Astrocyte (in vitro differentiated cells and primary cell): ENCODE measurements at regions not wholly inside any gene's neighbourhood (a gene's known extent, or its start where the extent isn't known, plus 50 kb on each side); places are given as distances from the start of the nearest gene placed in this dataset.

ENCODE experiments used
- DNase-seq: peaks from one replicate; pipeline ENCODE4 v3.0.0-alpha.2; 2010; ENCODE audit warnings: low read depth
- FAIRE-seq: peaks from 2 replicates; lab custom pipeline; 2011; peaks lifted over from hg19 to GRCh38; lab: Jason Lieb, UNC
- H2AFZ ChIP-seq: 2 replicates; pipeline ENCODE4 v1.6.0; 2012; ENCODE audit warnings: low read depth, low read length, inconsistent platforms
- H3K27ac ChIP-seq: 2 replicates; pipeline ENCODE4 v1.5.1; 2011; ENCODE audit warnings: low read depth, low read length, inconsistent platforms
- H3K27me3 ChIP-seq: 2 replicates; pipeline ENCODE4 v1.6.0; 2011; ENCODE audit warnings: low read length, inconsistent platforms; ENCODE audit not compliant: insufficient read depth
- H3K36me3 ChIP-seq: 2 replicates; pipeline ENCODE4 v1.5.1; 2011; ENCODE audit warnings: low read length, inconsistent platforms; ENCODE audit not compliant: insufficient read depth
- H3K4me1 ChIP-seq: 2 replicates; pipeline ENCODE4 v1.5.1; 2011; ENCODE audit warnings: low read length, inconsistent platforms; ENCODE audit not compliant: insufficient read depth
- H3K4me2 ChIP-seq: 2 replicates; pipeline ENCODE4 v1.6.0; 2012; ENCODE audit warnings: low read length, inconsistent platforms
- H3K4me3 ChIP-seq: 2 replicates; pipeline ENCODE4 v1.5.1; 2011; ENCODE audit warnings: low read depth, mild to moderate bottlenecking, low read length, inconsistent platforms; ENCODE audit not compliant: insufficient read depth
- H3K79me2 ChIP-seq: 2 replicates; pipeline ENCODE4 v1.6.0; 2012; ENCODE audit warnings: mild to moderate bottlenecking, low read length, inconsistent platforms; ENCODE audit not compliant: insufficient read depth
- H3K9ac ChIP-seq: 2 replicates; pipeline ENCODE4 v1.6.0; 2012; ENCODE audit warnings: mild to moderate bottlenecking, low read length, inconsistent platforms
- H3K9me3 ChIP-seq: 2 replicates; pipeline ENCODE4 v1.5.1; 2012; ENCODE audit warnings: low read depth, mild to moderate bottlenecking, low read length, inconsistent platforms; ENCODE audit not compliant: insufficient read depth
- H4K20me1 ChIP-seq: 2 replicates; pipeline ENCODE4 v1.6.0; 2012; ENCODE audit warnings: low read length, inconsistent platforms; ENCODE audit not compliant: insufficient read depth
- H3K27ac Mint-ChIP-seq: one replicate; pipeline ENCODE4 v1.8.0; 2021; ENCODE audit warnings: mild to moderate bottlenecking, mixed read lengths; ENCODE audit not compliant: unreplicated experiment
- H3K27me3 Mint-ChIP-seq: one replicate; pipeline ENCODE4 v1.8.0; 2021; ENCODE audit warnings: low read depth, mixed read lengths; ENCODE audit not compliant: unreplicated experiment
- H3K36me3 Mint-ChIP-seq: one replicate; pipeline ENCODE4 v1.8.0; 2021; ENCODE audit warnings: low read depth, mixed read lengths; ENCODE audit not compliant: unreplicated experiment
- H3K4me1 Mint-ChIP-seq: one replicate; pipeline ENCODE4 v1.8.0; 2021; ENCODE audit warnings: low read depth, mixed read lengths; ENCODE audit not compliant: unreplicated experiment
- H3K4me3 Mint-ChIP-seq: one replicate; pipeline ENCODE4 v1.8.0; 2021; ENCODE audit warnings: mild to moderate bottlenecking, moderate library complexity, mixed read lengths; ENCODE audit not compliant: unreplicated experiment
- H3K9me3 Mint-ChIP-seq: one replicate; pipeline ENCODE4 v1.8.0; 2021; ENCODE audit warnings: mild to moderate bottlenecking, mixed read lengths; ENCODE audit not compliant: unreplicated experiment
- EZH2 ChIP-seq: IDR thresholded peaks from 2 replicates; pipeline ENCODE4 v1.6.1; 2012; ENCODE audit warnings: mild to moderate bottlenecking, low read length, inconsistent platforms; ENCODE audit not compliant: insufficient read depth
- TF ChIP-seq, protein P1 (sequence below): IDR thresholded peaks from 2 replicates; pipeline ENCODE4 v1.5.1; 2011; ENCODE audit warnings: low read depth, mild to moderate bottlenecking, inconsistent platforms, low read length, moderate library complexity; ENCODE audit not compliant: insufficient read depth

DNA sequence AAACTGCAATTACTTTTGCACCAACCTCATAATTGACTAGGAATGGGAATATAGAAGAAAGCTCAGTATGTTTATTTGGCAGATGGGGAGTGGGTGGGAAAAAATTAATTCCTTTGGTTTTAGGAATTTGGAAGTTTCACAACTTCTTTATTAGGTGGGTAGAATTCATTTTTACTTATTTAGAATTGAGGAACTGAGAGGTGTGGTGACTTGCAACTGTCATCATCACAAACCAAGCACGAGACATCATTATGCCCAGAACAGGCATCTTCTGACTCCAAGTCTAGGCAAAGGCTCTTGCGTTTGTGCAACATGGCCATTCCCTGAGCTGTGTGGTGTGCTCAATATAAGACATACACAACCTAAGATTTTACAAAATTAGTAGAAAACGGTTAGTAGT lies 380.0 kb downstream of the ATP23 start:
- H3K4me1 Mint-ChIP-seq: no peaks in the 10 kb centered on the region
- no peak for DNase-seq
- Histone ChIP-seq H3K27ac (no peak overlapping the region), H4K20me1 (no peaks in the 10 kb centered on the region), H3K4me1 (peaks cover 4% of the 10 kb centered on the region), H2AFZ (no peak overlapping the region), H3K79me2 (no peaks in the 10 kb centered on the region), H3K27me3 (no peaks in the 10 kb centered on the region), H3K9ac (no peak overlapping the region), H3K9me3 (peaks cover 3% of the 10 kb centered on the region), H3K36me3 (no peaks in the 10 kb centered on the region), H3K4me2 (no peak overlapping the region), H3K4me3 (no peak overlapping the region)
- H3K27me3 Mint-ChIP-seq: no peaks in the 10 kb centered on the region
- H3K27ac Mint-ChIP-seq: no peak overlapping the region
- FAIRE-seq: no peak
- no peak overlapping the region for H3K4me3 Mint-ChIP-seq
- TF ChIP-seq EZH2: no peak
- TF ChIP-seq, protein P1, sequence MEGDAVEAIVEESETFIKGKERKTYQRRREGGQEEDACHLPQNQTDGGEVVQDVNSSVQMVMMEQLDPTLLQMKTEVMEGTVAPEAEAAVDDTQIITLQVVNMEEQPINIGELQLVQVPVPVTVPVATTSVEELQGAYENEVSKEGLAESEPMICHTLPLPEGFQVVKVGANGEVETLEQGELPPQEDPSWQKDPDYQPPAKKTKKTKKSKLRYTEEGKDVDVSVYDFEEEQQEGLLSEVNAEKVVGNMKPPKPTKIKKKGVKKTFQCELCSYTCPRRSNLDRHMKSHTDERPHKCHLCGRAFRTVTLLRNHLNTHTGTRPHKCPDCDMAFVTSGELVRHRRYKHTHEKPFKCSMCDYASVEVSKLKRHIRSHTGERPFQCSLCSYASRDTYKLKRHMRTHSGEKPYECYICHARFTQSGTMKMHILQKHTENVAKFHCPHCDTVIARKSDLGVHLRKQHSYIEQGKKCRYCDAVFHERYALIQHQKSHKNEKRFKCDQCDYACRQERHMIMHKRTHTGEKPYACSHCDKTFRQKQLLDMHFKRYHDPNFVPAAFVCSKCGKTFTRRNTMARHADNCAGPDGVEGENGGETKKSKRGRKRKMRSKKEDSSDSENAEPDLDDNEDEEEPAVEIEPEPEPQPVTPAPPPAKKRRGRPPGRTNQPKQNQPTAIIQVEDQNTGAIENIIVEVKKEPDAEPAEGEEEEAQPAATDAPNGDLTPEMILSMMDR: no peak
- peaks cover 2% of the 10 kb centered on the region for H3K36me3 Mint-ChIP-seq
- peaks cover 15% of the 10 kb centered on the region for H3K9me3 Mint-ChIP-seq

GRCh38 chr12:58323676-58324075 lies 382.3 kb downstream of the ATP23 start:
- Histone ChIP-seq H2AFZ (no peak overlapping the region), H3K9ac (no peak overlapping the region), H4K20me1 (no peaks in the 10 kb centered on the region), H3K79me2 (no peaks in the 10 kb centered on the region), H3K4me1 (peaks cover 4% of the 10 kb centered on the region), H3K9me3 (peaks cover 3% of the 10 kb centered on the region), H3K4me3 (no peak overlapping the region), H3K36me3 (no peaks in the 10 kb centered on the region), H3K27ac (no peak overlapping the region), H3K4me2 (peak overlapping the region; percentile 24), H3K27me3 (no peaks in the 10 kb centered on the region)
- Mint-ChIP-seq H3K9me3 (peaks cover 8% of the 10 kb centered on the region), H3K4me3 (no peak overlapping the region), H3K4me1 (no peaks in the 10 kb centered on the region), H3K27ac (no peak overlapping the region), H3K36me3 (peaks cover 2% of the 10 kb centered on the region), H3K27me3 (no peaks in the 10 kb centered on the region)
- DNase-seq: no peak
- TF ChIP-seq, protein P1: no peak
- no peak for TF ChIP-seq EZH2
- FAIRE-seq: no peak

- H3K79me2 ChIP-seq: no peaks in the 10 kb centered on the region
- no peaks in the 10 kb centered on the region for H3K36me3 Mint-ChIP-seq
- no peak overlapping the region for H3K4me2 ChIP-seq
- no peaks in the 10 kb centered on the region for H3K27me3 Mint-ChIP-seq
- H3K27ac ChIP-seq: no peak overlapping the region
- no peaks in the 10 kb centered on the region for H3K27me3 ChIP-seq
- H3K4me3 ChIP-seq: no peak overlapping the region
- no peak for TF ChIP-seq EZH2
- TF ChIP-seq, protein P1: no peak
- no peak overlapping the region for H3K27ac Mint-ChIP-seq
- peaks cover 4% of the 10 kb centered on the region for H3K4me1 ChIP-seq
- no peaks in the 10 kb centered on the region for H3K9me3 Mint-ChIP-seq
- DNase-seq (no peak), FAIRE-seq (no peak)
- H2AFZ ChIP-seq: no peak overlapping the region
- no peaks in the 10 kb centered on the region for H3K9me3 ChIP-seq
- no peaks in the 10 kb centered on the region for H4K20me1 ChIP-seq
- H3K9ac ChIP-seq: no peak overlapping the region
- H3K36me3 ChIP-seq: no peaks in the 10 kb centered on the region
- no peaks in the 10 kb centered on the region for H3K4me1 Mint-ChIP-seq
- H3K4me3 Mint-ChIP-seq: no peak overlapping the region
Observed at GRCh38 chr12:58325561-58325960, 384.2 kb downstream of the ATP23 start.
